ENCODE measurements at regions not wholly inside any gene's neighbourhood (a gene's known extent, or its start where the extent isn't known, plus 50 kb on each side); places are given as distances from the start of the nearest gene placed in this dataset.

GRCh38 chr4:123776267-123776666 is 379.7 kb downstream of the SPRY1 start:
- DNase-seq = no peak

GRCh38 chr4:123777373-123777772 is 380.8 kb downstream of the SPRY1 start:
- no peak for DNase-seq

GRCh38 chr4:123783151-123783790 is 386.7 kb downstream of the SPRY1 start:
- no peak for DNase-seq

- DNase-seq = no peak
These were observed 387.3 kb downstream of the SPRY1 start for GRCh38 chr4:123783921-123784320.

- DNase-seq = no peak
These were observed 388.0 kb downstream of the SPRY1 start for GRCh38 chr4:123784626-123785025.

GRCh38 chr4:123785538-123785937 is 388.9 kb downstream of the SPRY1 start:
- no peak for DNase-seq

- no peak for DNase-seq
These were observed 389.7 kb downstream of the SPRY1 start for GRCh38 chr4:123786163-123786915.

GRCh38 chr4:123786920-123787319 is 390.3 kb downstream of the SPRY1 start:
- no peak for DNase-seq

GRCh38 chr4:123787512-123788080 is 391.0 kb downstream of the SPRY1 start:
- no peak for DNase-seq

GRCh38 chr4:123788577-123788976 is 392.0 kb downstream of the SPRY1 start:
- no peak for DNase-seq

GRCh38 chr4:123790681-123791080 is 394.1 kb downstream of the SPRY1 start:
- DNase-seq = no peak

- DNase-seq = no peak
These were observed 405.6 kb downstream of the SPRY1 start for GRCh38 chr4:123802082-123802645.

GRCh38 chr4:123802933-123803332 is 406.3 kb downstream of the SPRY1 start:
- no peak for DNase-seq

- DNase-seq = no peak
These were observed 407.7 kb downstream of the SPRY1 start for GRCh38 chr4:123804196-123804721.

- DNase-seq = no peak
These were observed 409.5 kb downstream of the SPRY1 start for GRCh38 chr4:123806056-123806455.

GRCh38 chr4:123807187-123807586 is 410.6 kb downstream of the SPRY1 start:
- DNase-seq = no peak

- DNase-seq = no peak
These were observed 411.3 kb downstream of the SPRY1 start for GRCh38 chr4:123807866-123808265.

- DNase-seq = no peak
These were observed 413.3 kb downstream of the SPRY1 start for GRCh38 chr4:123809864-123810263.

- DNase-seq = no peak
These were observed 415.4 kb downstream of the SPRY1 start for GRCh38 chr4:123812066-123812390.

- no peak for DNase-seq
These were observed 417.3 kb downstream of the SPRY1 start for GRCh38 chr4:123813901-123814300.

- no peak for DNase-seq
These were observed 419.9 kb downstream of the SPRY1 start for GRCh38 chr4:123816462-123816861.

GRCh38 chr4:123817025-123817688 is 420.6 kb downstream of the SPRY1 start:
- no peak for DNase-seq

- DNase-seq = no peak
These were observed 422.9 kb downstream of the SPRY1 start for GRCh38 chr4:123819362-123820035.
